Smooth muscle cell (in vitro differentiated cells): ENCODE measurements at regions not wholly inside any gene's neighbourhood (a gene's known extent, or its start where the extent isn't known, plus 50 kb on each side); places are given as distances from the start of the nearest gene placed in this dataset.

Source experiments
- DNase-seq: peaks from one replicate; lab custom pipeline; 2025; ENCODE audit not compliant: unreplicated experiment; lab: John Stamatoyannopoulos, UW
- H2AFZ ChIP-seq: fragments of 200-600 bp; sonication (generic); 2 replicates; pipeline ENCODE4 v1.6.0; 2016; ENCODE audit warnings: antibody characterized with exemption, low read depth, mild to moderate bottlenecking
- H3F3A ChIP-seq: fragments of 200-600 bp; sonication (generic); 2 replicates; pipeline ENCODE4 v1.6.0; 2017; ENCODE audit warnings: antibody characterized with exemption, low read depth
- H3K27ac ChIP-seq: fragments of 200-600 bp; sonication (generic); 2 replicates; pipeline ENCODE4 v1.5.1; 2016; ENCODE audit warnings: low read depth, mild to moderate bottlenecking
- H3K27me3 ChIP-seq: fragments of 200-600 bp; sonication (generic); 2 replicates; pipeline ENCODE4 v1.6.1; 2016; ENCODE audit warnings: low read depth, mild to moderate bottlenecking
- H3K36me3 ChIP-seq: fragments of 200-600 bp; sonication (generic); 2 replicates; pipeline ENCODE4 v1.5.1; 2016; ENCODE audit warnings: low read depth
- H3K4me1 ChIP-seq: fragments of 200-600 bp; sonication (generic); 2 replicates; pipeline ENCODE4 v1.5.1; 2016; ENCODE audit warnings: low read depth
- H3K4me2 ChIP-seq: fragments of 200-600 bp; sonication (generic); 2 replicates; pipeline ENCODE4 v1.6.0; 2016; ENCODE audit warnings: mild to moderate bottlenecking
- H3K4me3 ChIP-seq: fragments of 200-600 bp; sonication (generic); 2 replicates; pipeline ENCODE4 v1.5.1; 2016; ENCODE audit warnings: mild to moderate bottlenecking
- H3K79me2 ChIP-seq: fragments of 200-600 bp; sonication (generic); 2 replicates; pipeline ENCODE4 v1.6.0; 2016; ENCODE audit warnings: low read depth, mild to moderate bottlenecking
- H3K9ac ChIP-seq: fragments of 200-600 bp; sonication (generic); 2 replicates; pipeline ENCODE4 v1.6.0; 2016; ENCODE audit warnings: low read depth
- H3K9me3 ChIP-seq: fragments of 200-600 bp; sonication (generic); replicated peaks from 2 replicates; pipeline ENCODE4 v1.5.1; 2016; ENCODE audit warnings: low read depth
- H4K20me1 ChIP-seq: fragments of 200-600 bp; sonication (generic); 2 replicates; pipeline ENCODE4 v1.6.0; 2016; ENCODE audit warnings: low read depth
- CTCF ChIP-seq: fragments of 200-600 bp; sonication (generic); IDR thresholded peaks from 2 replicates; pipeline ENCODE4 v1.5.1; 2017; ENCODE audit warnings: borderline replicate concordance, mild to moderate bottlenecking, antibody characterized with exemption; ENCODE audit not compliant: insufficient read depth, poor library complexity, severe bottlenecking
- WGBS: methylation state at CpG from one replicate; pipeline ENCODE4 v1.1.7; 2016; ENCODE audit warnings: low lambda C conversion rate; 5-methylcytosine and 5-hydroxymethylcytosine counted together

- H3K4me2 ChIP-seq = no peak overlapping the region
- H3K79me2 ChIP-seq = no peaks in the 10 kb centered on the region
- H3K9ac ChIP-seq = no peak overlapping the region
- TF ChIP-seq CTCF = no peak
- H3K4me1 ChIP-seq = no peaks in the 10 kb centered on the region
- no peaks in the 10 kb centered on the region for H3F3A ChIP-seq
- H2AFZ ChIP-seq = no peak overlapping the region
- no peaks in the 10 kb centered on the region for H3K9me3 ChIP-seq
- H3K27ac ChIP-seq = no peak overlapping the region
- H3K27me3 ChIP-seq = no peaks in the 10 kb centered on the region
- H3K36me3 ChIP-seq = no peaks in the 10 kb centered on the region
- 58% methylated on average over 1 of the region's 1 CpG for WGBS
- H4K20me1 ChIP-seq = no peaks in the 10 kb centered on the region
- no peak overlapping the region for H3K4me3 ChIP-seq
- DNase-seq = no peak
Measured at GRCh38 chr4:60016971-60017370, 1183.2 kb upstream of the ADGRL3 start.

GRCh38 chr4:60019180-60019579 is 1180.9 kb upstream of the ADGRL3 start:
- no peak overlapping the region for H3K4me3 ChIP-seq
- no peak overlapping the region for H3K9ac ChIP-seq
- no peaks in the 10 kb centered on the region for H3K79me2 ChIP-seq
- H3K36me3 ChIP-seq = no peaks in the 10 kb centered on the region
- no peak overlapping the region for H2AFZ ChIP-seq
- H3K4me1 ChIP-seq = no peaks in the 10 kb centered on the region
- no peaks in the 10 kb centered on the region for H3F3A ChIP-seq
- H3K27me3 ChIP-seq = no peaks in the 10 kb centered on the region
- no peaks in the 10 kb centered on the region for H3K9me3 ChIP-seq
- no peak overlapping the region for H3K27ac ChIP-seq
- WGBS = 65% methylated on average over 2 of the region's 2 CpGs
- H3K4me2 ChIP-seq = no peak overlapping the region
- DNase-seq = no peak
- no peak for TF ChIP-seq CTCF
- no peaks in the 10 kb centered on the region for H4K20me1 ChIP-seq

GRCh38 chr4:60019946-60020345 is 1180.2 kb upstream of the ADGRL3 start:
- no peaks in the 10 kb centered on the region for H3K36me3 ChIP-seq
- no peaks in the 10 kb centered on the region for H3K79me2 ChIP-seq
- H3K4me3 ChIP-seq = no peak overlapping the region
- H3K9ac ChIP-seq = no peak overlapping the region
- WGBS = 26% methylated on average over 1 of the region's 1 CpG
- H2AFZ ChIP-seq = no peak overlapping the region
- no peaks in the 10 kb centered on the region for H3K4me1 ChIP-seq
- H4K20me1 ChIP-seq = no peaks in the 10 kb centered on the region
- H3K4me2 ChIP-seq = no peak overlapping the region
- H3F3A ChIP-seq = no peaks in the 10 kb centered on the region
- DNase-seq = no peak
- TF ChIP-seq CTCF = no peak
- H3K9me3 ChIP-seq = no peaks in the 10 kb centered on the region
- no peaks in the 10 kb centered on the region for H3K27me3 ChIP-seq
- H3K27ac ChIP-seq = no peak overlapping the region

- DNase-seq = no peak
- no peak overlapping the region for H2AFZ ChIP-seq
- H3K79me2 ChIP-seq = no peaks in the 10 kb centered on the region
- H3F3A ChIP-seq = no peaks in the 10 kb centered on the region
- H3K4me1 ChIP-seq = no peaks in the 10 kb centered on the region
- no peak overlapping the region for H3K4me2 ChIP-seq
- H3K9ac ChIP-seq = no peak overlapping the region
- no peak for TF ChIP-seq CTCF
- H4K20me1 ChIP-seq = no peaks in the 10 kb centered on the region
- no peaks in the 10 kb centered on the region for H3K9me3 ChIP-seq
- no peak overlapping the region for H3K4me3 ChIP-seq
- no peaks in the 10 kb centered on the region for H3K27me3 ChIP-seq
- H3K36me3 ChIP-seq = no peaks in the 10 kb centered on the region
- 73% methylated on average over 4 of the region's 4 CpGs for WGBS
- no peak overlapping the region for H3K27ac ChIP-seq
Measured at GRCh38 chr4:60020389-60020788, 1179.7 kb upstream of the ADGRL3 start.
